ENCODE measurements at regions not wholly inside any gene's neighbourhood (a gene's known extent, or its start where the extent isn't known, plus 50 kb on each side); places are given as distances from the start of the nearest gene placed in this dataset.
"Not testable (repeated sequence)": the region's sequence is repeated elsewhere in the genome, so short reads cannot be mapped to it uniquely, and the experiment has no call there.

DNA sequence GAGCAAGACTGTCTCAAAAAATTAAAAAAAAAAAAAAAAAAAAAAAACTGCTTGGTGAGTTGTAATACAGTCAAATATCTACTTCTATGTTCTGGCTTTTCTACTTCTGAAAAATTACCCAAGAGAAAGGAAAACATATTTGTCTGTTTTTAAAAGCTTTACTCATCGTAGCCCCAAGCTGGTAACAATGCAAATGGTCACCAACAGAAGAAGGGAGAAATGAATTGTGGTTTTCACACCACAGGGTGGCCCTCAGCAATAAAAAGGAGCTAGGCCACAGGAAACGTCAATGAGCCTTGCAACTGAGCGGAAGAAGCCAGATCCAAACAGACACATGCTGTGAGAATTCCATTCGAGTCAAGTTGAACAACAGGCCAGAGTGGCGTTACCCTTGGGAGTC is 121.0 kb downstream of the CDRT15L2 start:
- H3K9me3 ChIP-seq (replicated peaks); H3K27me3 ChIP-seq (replicated peaks); H3K36me3 ChIP-seq; H3K4me1 ChIP-seq (replicated peaks); H3K4me3 ChIP-seq; H3K27ac ChIP-seq: not testable (repeated sequence)
- DNase-seq (ENCODE audit: low read depth in 1 of 2, low spot score in 2 of 2), result peak in 1 of 2 experiments; percentile 33

DNA sequence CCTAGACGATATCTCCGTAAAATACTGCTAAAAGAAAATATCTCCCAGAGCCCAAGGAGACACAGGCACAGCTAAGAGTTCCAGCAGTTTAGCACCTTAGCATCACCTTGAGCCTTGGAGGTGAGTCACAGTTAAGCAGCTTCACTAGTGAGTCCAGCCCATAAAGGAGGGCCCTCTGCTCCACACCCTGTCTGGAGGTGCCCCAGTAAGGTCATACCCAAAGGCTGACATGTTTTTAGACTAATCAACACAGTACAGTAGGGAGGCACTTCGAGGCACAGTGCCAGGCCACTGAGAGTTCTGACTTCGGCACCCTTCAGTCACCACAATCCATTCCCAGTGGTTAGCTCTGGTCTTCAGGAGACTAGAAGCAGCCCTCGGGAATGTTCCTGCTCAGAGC is 121.8 kb downstream of the CDRT15L2 start:
- not testable (repeated sequence) for H3K27ac ChIP-seq; H3K4me1 ChIP-seq (replicated peaks); DNase-seq (ENCODE audit: low read depth in 1 of 2, low spot score in 2 of 2); H3K9me3 ChIP-seq (replicated peaks); H3K27me3 ChIP-seq (replicated peaks); H3K36me3 ChIP-seq; H3K4me3 ChIP-seq

DNA sequence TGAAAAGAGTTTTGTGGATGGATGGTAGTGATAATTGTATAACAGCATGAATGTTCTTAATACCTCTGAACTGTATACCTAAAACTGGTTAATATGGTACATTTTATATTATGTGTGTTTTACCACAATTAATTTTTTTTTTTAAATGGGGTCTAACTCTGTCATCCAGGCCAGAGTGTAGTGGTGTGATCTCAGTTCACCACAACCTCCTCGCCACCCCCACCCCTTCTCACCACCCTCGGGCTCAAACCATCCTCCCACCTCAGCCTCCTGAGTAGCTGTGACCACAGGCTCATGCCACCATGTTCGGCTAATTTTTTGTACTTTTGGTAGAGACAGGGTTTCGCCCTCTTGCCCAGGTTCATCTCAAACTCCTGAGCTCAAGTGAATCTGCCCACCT is 123.2 kb downstream of the CDRT15L2 start:
- Histone ChIP-seq H3K4me3 (no peak overlapping the region), H3K27ac (no peak overlapping the region), H3K4me1 (replicated peaks) (peaks cover 4% of the 10 kb centered on the region; the same call in 1 of the 2 replicates), H3K9me3 (replicated peaks) (no peaks in the 10 kb centered on the region), H3K36me3 (no peaks in the 10 kb centered on the region), H3K27me3 (replicated peaks) (no peaks in the 10 kb centered on the region)
- DNase-seq (ENCODE audit: low read depth in 1 of 2, low spot score in 2 of 2), result no peak

DNA sequence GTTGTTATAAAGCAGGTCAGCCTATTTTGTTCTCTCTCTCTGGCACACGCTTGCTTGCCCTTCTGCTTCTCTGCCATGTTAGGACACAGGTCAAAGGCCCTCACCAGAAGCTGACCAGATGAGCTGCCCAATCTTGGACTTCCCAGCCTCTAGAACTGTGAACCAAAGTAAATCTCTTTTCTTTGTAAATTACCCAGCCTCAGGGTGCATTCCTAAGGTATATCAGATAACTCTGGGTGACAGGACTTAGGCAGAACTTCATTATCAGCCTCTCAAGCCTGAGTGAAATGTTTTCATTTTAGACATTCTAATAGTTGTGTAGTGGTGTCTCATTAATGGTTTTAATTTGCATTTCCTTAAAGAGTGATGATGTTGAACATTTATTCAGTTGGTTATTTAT is 124.3 kb downstream of the CDRT15L2 start:
- no peak for DNase-seq (ENCODE audit: low read depth in 1 of 2, low spot score in 2 of 2)
- Histone ChIP-seq H3K36me3 (no peaks in the 10 kb centered on the region), H3K4me3 (no peak overlapping the region), H3K27ac (no peak overlapping the region), H3K9me3 (replicated peaks) (no peaks in the 10 kb centered on the region), H3K4me1 (replicated peaks) (peaks cover under 1% of the 10 kb centered on the region; the same call in 1 of the 2 replicates), H3K27me3 (replicated peaks) (no peaks in the 10 kb centered on the region)

DNA sequence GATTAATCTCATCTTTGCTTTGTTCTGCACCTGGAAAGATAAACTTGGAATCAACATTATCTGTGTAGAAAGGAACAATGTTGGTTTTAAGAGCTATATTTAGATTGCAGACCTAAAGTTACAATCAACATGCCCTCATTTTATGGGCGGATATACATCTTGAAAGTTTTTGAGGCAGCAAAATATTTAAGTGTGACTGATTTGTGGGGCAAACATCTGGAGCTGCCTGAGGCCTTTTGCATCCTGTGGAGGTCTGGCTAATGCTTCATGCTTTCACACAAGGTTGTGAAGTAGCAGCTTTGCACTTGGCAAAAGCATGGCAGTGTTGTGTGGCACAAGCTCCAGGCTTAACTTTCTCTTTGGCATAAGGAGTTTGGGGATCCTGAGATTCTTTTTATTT is 125.7 kb downstream of the CDRT15L2 start:
- H3K4me3 ChIP-seq; H3K27ac ChIP-seq; DNase-seq (ENCODE audit: low read depth in 1 of 2, low spot score in 2 of 2); H3K9me3 ChIP-seq (replicated peaks); H3K4me1 ChIP-seq (replicated peaks); H3K27me3 ChIP-seq (replicated peaks); H3K36me3 ChIP-seq: not testable (repeated sequence)

DNA sequence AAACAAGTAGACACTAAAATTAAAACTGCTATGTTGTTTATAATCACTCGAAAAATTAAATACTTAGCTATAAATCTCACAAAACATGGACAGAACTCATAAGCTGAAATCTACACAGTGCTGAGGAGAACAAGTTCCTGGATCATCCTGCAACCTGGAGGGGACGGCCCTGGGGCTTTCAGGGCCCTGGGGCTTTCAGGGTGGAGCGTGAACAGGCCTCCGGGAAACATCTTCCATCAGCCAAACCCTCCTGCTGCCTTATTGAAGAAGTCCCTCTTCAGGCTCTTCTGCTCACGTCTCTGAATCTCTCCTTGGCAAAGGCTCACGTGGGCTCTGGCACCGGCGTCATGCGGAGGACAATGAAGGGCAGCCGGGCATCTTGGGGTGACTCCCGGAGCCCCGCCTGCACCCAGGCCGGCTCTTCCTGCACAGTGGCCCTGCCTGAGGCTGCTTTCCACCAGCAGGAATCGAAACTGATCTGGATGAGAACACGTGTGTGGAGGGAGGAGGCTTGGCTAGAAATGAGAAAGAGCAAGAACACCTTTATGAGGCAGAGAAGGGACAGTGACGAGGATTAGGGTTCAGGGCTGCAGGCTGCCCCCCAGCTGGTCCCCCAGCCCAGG is 127.3 kb downstream of the CDRT15L2 start:
- no peak for DNase-seq (ENCODE audit: low read depth in 1 of 2, low spot score in 2 of 2)
- Histone ChIP-seq H3K4me3 (no peak overlapping the region), H3K27me3 (replicated peaks) (no peaks in the 10 kb centered on the region)

DNA sequence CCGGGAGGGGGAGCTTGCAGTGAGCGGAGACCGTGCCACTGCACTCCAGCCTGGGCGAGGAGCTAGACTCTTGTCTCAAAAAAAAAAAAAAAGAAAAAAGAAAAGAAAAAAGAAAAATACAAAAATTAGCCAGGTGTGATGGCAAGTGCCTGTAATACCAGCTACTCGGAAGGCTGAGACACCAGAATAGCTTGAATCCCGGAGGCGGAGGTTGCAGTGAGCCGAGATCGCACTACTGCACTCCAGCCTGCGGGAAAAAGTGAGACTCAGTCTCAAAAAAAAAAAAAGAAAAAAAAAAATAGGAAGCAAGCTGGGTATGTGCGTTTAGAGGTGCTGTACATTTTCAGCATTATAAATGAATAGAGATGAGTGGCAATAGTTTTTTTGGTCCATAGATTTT is 129.3 kb downstream of the CDRT15L2 start:
- not testable (repeated sequence) for H3K4me1 ChIP-seq (replicated peaks); H3K27me3 ChIP-seq (replicated peaks); DNase-seq (ENCODE audit: low read depth in 1 of 2, low spot score in 2 of 2); H3K36me3 ChIP-seq; H3K9me3 ChIP-seq (replicated peaks); H3K4me3 ChIP-seq; H3K27ac ChIP-seq

More for the DNA sequence above, 127.3 kb downstream of the CDRT15L2 start:
- Histone ChIP-seq H3K27ac (no peak overlapping the region), H3K4me1 (replicated peaks) (no peaks in the 10 kb centered on the region), H3K9me3 (replicated peaks) (no peaks in the 10 kb centered on the region), H3K36me3 (no peaks in the 10 kb centered on the region)

DNA sequence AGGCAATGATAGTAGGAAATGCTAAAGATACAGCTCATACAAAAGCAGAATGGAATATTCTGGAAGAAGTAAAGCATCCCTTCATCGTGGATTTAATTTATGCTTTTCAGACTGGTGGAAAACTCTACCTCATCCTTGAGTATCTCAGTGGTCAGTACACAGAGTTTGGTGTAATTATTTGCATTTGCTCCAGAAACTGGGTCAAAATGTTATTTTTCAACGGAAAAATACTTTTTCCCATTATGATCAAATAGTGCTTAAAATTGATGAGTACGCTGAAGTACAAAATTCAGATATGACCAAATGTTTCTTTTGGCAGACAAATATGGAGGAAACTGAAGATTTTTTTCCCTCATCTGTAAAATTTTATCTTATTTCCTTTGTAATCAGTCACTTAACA is 137.0 kb downstream of the CDRT15L2 start:
- not testable (repeated sequence) for H3K27me3 ChIP-seq (replicated peaks); H3K27ac ChIP-seq; H3K4me3 ChIP-seq; H3K4me1 ChIP-seq (replicated peaks); H3K36me3 ChIP-seq; DNase-seq (ENCODE audit: low read depth in 1 of 2, low spot score in 2 of 2); H3K9me3 ChIP-seq (replicated peaks)

DNA sequence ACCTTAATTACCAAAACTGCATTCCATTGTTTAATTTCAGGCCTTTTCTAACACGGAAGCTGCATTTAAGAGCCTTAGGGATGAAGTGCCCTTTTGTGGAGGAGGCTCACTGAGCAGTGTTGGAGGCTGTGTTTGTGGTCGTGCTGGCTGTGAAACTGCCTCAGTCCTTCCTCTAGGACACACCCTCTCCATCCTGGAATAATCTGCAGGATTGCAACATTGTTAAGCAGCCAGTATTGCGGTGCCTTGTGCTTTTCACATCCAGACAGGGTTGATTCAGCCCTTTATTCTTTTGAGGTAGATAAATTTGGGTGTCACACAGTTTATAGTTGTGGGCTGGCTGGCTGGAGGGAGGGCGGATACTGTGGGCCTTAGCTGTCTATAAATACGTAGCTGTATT is 141.6 kb downstream of the CDRT15L2 start:
- no peaks in the 10 kb centered on the region for H3K9me3 ChIP-seq (replicated peaks)
- no peak overlapping the region for H3K27ac ChIP-seq
- no peaks in the 10 kb centered on the region for H3K27me3 ChIP-seq (replicated peaks)
- H3K36me3 ChIP-seq, result no peaks in the 10 kb centered on the region
- H3K4me1 ChIP-seq (replicated peaks), result no peaks in the 10 kb centered on the region
- DNase-seq (ENCODE audit: low read depth in 1 of 2, low spot score in 2 of 2), result no peak
- H3K4me3 ChIP-seq, result no peak overlapping the region

DNA sequence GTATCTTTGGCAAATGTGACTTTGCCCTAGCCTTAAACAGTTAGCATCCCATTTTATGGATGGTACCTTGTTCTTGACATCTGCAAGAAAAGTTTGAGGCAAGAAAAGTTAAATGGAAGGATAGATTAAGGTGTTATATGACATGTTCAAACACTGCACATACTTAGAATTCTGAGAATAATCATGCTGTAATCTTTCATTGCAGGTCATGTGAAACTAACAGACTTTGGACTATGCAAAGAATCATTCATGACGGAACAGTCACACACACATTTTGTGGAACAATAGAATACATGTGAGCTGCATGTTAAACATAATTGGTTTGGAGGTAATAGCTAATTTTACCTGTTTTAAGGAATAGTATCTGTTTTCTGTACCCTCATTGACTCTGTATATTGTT is 144.9 kb downstream of the CDRT15L2 start:
- not testable (repeated sequence) for H3K27ac ChIP-seq; DNase-seq (ENCODE audit: low read depth in 1 of 2, low spot score in 2 of 2); H3K4me1 ChIP-seq (replicated peaks); H3K4me3 ChIP-seq; H3K36me3 ChIP-seq; H3K9me3 ChIP-seq (replicated peaks); H3K27me3 ChIP-seq (replicated peaks)

DNA sequence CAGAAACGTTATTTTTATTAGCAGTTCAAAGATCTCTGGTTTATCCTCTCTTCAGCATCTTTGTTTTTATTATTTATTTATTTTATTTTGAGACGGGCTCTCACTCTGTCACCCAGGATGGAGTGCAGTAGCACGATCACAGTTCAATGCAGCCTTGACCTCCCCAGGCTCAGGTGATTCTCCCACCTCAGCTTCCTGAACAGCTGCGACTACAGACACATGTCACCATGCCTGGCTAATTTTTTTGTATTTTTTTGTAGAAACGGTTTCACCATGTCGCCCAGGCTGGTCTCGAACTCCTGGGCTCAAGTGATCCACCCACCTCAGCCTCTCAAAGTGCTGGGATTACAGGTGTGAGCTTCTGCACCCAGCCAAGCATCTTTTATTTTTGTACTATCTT is 147.7 kb downstream of the CDRT15L2 start:
- H3K36me3 ChIP-seq; H3K27me3 ChIP-seq (replicated peaks); H3K27ac ChIP-seq; H3K9me3 ChIP-seq (replicated peaks); H3K4me3 ChIP-seq; H3K4me1 ChIP-seq (replicated peaks); DNase-seq (ENCODE audit: low read depth in 1 of 2, low spot score in 2 of 2): not testable (repeated sequence)

DNA sequence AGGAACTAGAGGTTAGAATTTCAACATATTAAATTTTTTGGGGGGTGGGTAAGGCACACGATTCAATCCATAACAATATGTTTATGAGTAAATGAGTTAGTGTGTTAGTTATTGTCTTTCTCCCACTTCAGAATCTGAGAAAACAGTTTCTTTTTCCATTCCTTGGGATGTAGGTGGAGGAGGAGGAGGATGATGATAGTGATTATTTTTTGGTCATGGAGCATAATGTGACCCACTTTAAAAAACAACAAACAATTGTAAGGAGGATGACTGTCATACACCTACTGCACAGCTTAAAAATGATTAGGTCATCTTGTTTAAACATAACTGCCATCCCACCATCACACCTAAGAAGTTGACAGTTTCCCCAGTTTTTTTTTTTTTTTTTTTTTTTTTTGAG is 148.7 kb downstream of the CDRT15L2 start:
- DNase-seq (ENCODE audit: low read depth in 1 of 2, low spot score in 2 of 2), result no peak
- no peaks in the 10 kb centered on the region for H3K36me3 ChIP-seq
- no peak overlapping the region for H3K27ac ChIP-seq
- H3K4me1 ChIP-seq (replicated peaks), result no peaks in the 10 kb centered on the region
- H3K9me3 ChIP-seq (replicated peaks), result no peaks in the 10 kb centered on the region
- H3K4me3 ChIP-seq, result no peak overlapping the region
- H3K27me3 ChIP-seq (replicated peaks), result no peaks in the 10 kb centered on the region

DNA sequence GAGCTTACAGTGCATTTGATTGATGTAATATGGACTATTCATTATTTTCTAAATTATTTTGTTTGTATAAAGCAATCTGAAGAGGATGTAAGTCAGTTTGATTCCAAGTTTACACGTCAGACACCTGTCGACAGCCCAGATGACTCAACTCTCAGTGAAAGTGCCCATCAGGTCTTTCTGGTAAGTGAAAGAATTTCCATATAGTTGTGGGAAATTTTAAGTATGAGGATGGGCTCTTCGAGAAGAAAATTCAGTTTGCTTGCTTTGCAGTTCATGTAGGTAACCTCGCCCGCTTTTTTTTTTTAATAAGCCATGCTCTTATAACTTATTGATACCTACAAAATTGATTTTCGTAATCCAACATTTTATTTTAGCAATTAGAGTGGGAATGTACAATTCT is 151.6 kb downstream of the CDRT15L2 start:
- not testable (repeated sequence) for H3K4me1 ChIP-seq (replicated peaks); H3K27me3 ChIP-seq (replicated peaks)

DNA sequence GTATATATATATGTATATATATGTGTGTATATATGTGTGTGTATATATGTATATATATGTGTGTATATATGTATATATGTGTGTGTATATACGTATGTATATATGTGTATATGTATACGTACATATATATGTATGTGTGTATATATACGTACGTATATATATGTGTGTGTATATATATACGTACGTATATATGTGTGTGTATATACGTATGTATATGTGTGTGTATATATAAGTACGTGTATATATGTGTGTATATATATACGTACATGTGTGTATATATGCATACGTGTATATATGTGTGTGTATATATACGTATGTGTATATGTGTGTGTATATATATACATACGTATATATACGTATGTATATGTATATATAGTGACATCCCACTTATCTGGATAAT is 154.4 kb downstream of the CDRT15L2 start:
- Histone ChIP-seq H3K36me3 (no peaks in the 10 kb centered on the region), H3K27ac (no peak overlapping the region), H3K27me3 (replicated peaks) (no peaks in the 10 kb centered on the region), H3K4me1 (replicated peaks) (no peaks in the 10 kb centered on the region), H3K9me3 (replicated peaks) (no peaks in the 10 kb centered on the region), H3K4me3 (no peak overlapping the region)
- no peak for DNase-seq (ENCODE audit: low read depth in 1 of 2, low spot score in 2 of 2)

More for the DNA sequence above, 151.6 kb downstream of the CDRT15L2 start:
- DNase-seq (ENCODE audit: low read depth in 1 of 2, low spot score in 2 of 2); H3K27ac ChIP-seq; H3K4me3 ChIP-seq; H3K36me3 ChIP-seq; H3K9me3 ChIP-seq (replicated peaks): not testable (repeated sequence)

DNA sequence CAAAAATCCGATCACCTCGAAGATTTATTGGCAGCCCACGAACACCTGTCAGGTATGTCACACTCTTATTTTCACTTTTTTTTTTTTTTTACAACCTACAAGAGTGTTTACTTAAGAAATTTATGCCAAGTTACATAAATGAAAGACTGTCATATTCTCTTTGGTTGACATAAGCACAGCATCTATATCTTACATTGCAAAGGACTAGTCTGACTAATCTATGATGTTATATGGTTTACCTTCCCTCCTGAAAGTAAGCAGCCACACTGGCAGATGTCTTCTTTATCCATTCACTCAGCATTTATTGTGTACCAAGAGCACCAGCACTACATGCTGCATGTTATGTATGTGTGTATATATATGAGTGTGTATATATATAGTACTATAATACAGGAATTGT is 156.3 kb downstream of the CDRT15L2 start:
- no peaks in the 10 kb centered on the region for H3K36me3 ChIP-seq
- DNase-seq (ENCODE audit: low read depth in 1 of 2, low spot score in 2 of 2), result no peak
- no peaks in the 10 kb centered on the region for H3K27me3 ChIP-seq (replicated peaks)
- no peak overlapping the region for H3K27ac ChIP-seq
- H3K4me1 ChIP-seq (replicated peaks), result no peaks in the 10 kb centered on the region
- H3K9me3 ChIP-seq (replicated peaks), result no peaks in the 10 kb centered on the region
- H3K4me3 ChIP-seq, result no peak overlapping the region

All from SJSA1 (cell line).